ENCODE measurements at regions not wholly inside any gene's neighbourhood (a gene's known extent, or its start where the extent isn't known, plus 50 kb on each side); places are given as distances from the start of the nearest gene placed in this dataset.
"Not testable (repeated sequence)": the region's sequence is repeated elsewhere in the genome, so short reads cannot be mapped to it uniquely, and the experiment has no call there.

DNA sequence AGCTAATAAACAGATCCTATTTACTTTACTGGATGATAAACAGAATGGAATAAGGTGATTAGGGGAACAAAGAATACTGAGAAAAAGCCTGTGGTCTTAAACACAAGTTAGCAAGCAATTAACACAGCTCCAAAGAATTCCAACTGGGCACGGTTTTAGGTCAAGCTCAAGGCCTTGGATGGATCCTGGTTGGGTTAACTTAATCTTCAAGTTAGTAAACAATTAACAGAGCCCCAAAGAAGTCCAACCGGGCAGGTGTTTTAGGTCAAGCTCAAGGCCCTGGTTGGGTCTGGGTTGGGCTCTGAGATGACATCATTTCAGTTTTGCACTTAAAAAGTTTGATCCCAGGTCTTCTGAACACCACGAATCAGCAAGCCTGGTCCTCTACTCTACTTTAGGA, 1086.3 kb upstream of the TMPRSS15 start:
- Mint-ChIP-seq H3K36me3 (no peaks in the 10 kb centered on the region), H3K9me3 (no peaks in the 10 kb centered on the region), H3K4me3 (no peak overlapping the region), H3K4me1 (peaks cover 9% of the 10 kb centered on the region), H3K27me3 (ENCODE audit: low read depth) (no peaks in the 10 kb centered on the region), H3K27ac (no peak overlapping the region)
- TF ChIP-seq, protein P1, sequence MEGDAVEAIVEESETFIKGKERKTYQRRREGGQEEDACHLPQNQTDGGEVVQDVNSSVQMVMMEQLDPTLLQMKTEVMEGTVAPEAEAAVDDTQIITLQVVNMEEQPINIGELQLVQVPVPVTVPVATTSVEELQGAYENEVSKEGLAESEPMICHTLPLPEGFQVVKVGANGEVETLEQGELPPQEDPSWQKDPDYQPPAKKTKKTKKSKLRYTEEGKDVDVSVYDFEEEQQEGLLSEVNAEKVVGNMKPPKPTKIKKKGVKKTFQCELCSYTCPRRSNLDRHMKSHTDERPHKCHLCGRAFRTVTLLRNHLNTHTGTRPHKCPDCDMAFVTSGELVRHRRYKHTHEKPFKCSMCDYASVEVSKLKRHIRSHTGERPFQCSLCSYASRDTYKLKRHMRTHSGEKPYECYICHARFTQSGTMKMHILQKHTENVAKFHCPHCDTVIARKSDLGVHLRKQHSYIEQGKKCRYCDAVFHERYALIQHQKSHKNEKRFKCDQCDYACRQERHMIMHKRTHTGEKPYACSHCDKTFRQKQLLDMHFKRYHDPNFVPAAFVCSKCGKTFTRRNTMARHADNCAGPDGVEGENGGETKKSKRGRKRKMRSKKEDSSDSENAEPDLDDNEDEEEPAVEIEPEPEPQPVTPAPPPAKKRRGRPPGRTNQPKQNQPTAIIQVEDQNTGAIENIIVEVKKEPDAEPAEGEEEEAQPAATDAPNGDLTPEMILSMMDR (IDR thresholded peaks at IDR 0.05; ENCODE audit: unreplicated experiment): no peak
- no peak for DNase-seq (ENCODE audit: low spot score in 2 of 2, unreplicated experiment in 2 of 2)

DNA sequence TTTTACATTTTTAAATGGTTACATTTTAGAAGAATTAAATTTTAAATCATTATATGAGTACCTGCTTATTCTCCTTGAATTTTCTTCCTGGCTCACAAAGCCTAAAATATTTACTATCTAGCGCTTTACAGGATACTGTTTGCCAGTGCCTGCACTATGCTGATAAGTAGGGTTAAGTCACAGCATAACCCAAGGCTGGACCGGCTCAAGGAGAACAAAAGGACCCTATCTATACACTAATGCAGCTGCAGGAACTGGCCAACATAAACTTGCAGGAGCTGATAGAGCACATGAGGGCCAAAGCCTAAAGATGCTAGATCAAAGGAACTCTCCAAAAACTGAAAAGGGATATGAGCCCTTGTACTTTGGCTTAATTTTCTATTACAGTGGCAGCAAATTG, 1086.9 kb upstream of the TMPRSS15 start:
- H3K27me3 Mint-ChIP-seq (ENCODE audit: low read depth): no peaks in the 10 kb centered on the region
- TF ChIP-seq, protein P1 (IDR thresholded peaks at IDR 0.05; ENCODE audit: unreplicated experiment): no peak
- H3K4me3 Mint-ChIP-seq: no peak overlapping the region
- no peaks in the 10 kb centered on the region for H3K36me3 Mint-ChIP-seq
- H3K4me1 Mint-ChIP-seq: peaks cover 9% of the 10 kb centered on the region
- H3K27ac Mint-ChIP-seq: no peak overlapping the region
- no peak for DNase-seq (ENCODE audit: low spot score in 2 of 2, unreplicated experiment in 2 of 2)
- no peaks in the 10 kb centered on the region for H3K9me3 Mint-ChIP-seq

DNA sequence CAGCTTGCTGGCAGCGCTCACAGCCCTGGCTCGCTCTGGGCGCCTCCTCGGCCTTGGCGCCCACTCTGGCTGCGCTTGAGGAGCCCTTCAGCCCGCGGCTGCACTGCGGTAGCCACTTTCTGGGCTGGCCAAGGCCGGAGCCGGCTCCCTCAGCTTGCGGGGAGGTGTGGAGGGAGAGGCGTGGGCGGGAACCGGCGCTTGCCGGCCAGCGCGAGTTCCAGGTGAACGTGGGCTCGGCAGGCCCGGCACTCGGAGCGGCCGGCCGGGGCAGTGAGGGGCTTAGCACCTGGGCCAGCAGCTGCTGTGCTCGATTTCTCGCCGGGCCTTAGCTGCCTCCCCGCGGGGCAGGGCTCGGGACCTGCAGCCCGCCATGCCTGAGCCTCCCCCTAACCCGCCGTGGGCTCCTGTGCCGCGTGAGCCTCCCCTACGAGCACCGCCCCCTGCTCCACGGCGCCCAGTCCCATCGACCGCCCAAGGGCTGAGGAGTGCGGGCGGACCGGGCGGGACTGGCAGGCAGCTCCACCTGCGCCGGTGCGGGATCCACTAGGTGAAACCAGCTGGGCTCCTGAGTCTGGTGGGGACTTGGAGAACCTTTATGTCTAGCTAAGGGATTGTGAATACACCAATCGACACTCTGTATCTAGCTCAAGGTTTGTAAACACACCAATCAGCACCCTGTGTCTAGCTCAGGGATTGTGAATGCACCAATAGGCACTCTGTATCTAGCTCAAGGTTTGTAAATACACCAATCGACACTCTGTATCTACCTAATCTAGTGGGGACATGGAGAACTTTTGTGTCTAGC, 1090.1 kb upstream of the TMPRSS15 start:
- H3K27ac Mint-ChIP-seq; DNase-seq (ENCODE audit: low spot score in 2 of 2, unreplicated experiment in 2 of 2); H3K4me1 Mint-ChIP-seq; H3K4me3 Mint-ChIP-seq; H3K9me3 Mint-ChIP-seq; H3K27me3 Mint-ChIP-seq (ENCODE audit: low read depth); H3K36me3 Mint-ChIP-seq: not testable (repeated sequence)

DNA sequence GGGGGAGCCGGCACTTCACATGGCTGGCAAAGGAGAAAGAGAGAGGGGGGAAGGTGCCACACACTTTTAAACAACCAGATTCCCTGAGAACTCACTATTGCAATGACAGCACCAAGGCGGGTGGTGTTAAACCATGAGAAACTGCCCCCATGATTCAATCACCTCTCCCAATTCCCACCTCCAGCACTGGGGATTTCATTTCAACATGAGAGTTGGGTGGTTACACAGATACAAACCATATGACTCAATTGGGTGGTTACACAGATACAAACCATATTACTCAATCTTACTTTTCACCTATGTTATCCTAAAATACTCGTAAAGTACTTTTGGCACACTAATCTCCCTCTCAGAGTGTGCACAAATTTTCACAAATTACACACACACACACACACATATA, 1097.5 kb upstream of the TMPRSS15 start:
- TF ChIP-seq, protein P1 (IDR thresholded peaks at IDR 0.05; ENCODE audit: unreplicated experiment): no peak
- Mint-ChIP-seq H3K9me3 (peaks cover 26% of the 10 kb centered on the region), H3K27ac (no peak overlapping the region), H3K36me3 (no peaks in the 10 kb centered on the region), H3K4me3 (no peak overlapping the region), H3K4me1 (no peaks in the 10 kb centered on the region), H3K27me3 (ENCODE audit: low read depth) (no peaks in the 10 kb centered on the region)
- no peak for DNase-seq (ENCODE audit: low spot score in 2 of 2, unreplicated experiment in 2 of 2)

DNA sequence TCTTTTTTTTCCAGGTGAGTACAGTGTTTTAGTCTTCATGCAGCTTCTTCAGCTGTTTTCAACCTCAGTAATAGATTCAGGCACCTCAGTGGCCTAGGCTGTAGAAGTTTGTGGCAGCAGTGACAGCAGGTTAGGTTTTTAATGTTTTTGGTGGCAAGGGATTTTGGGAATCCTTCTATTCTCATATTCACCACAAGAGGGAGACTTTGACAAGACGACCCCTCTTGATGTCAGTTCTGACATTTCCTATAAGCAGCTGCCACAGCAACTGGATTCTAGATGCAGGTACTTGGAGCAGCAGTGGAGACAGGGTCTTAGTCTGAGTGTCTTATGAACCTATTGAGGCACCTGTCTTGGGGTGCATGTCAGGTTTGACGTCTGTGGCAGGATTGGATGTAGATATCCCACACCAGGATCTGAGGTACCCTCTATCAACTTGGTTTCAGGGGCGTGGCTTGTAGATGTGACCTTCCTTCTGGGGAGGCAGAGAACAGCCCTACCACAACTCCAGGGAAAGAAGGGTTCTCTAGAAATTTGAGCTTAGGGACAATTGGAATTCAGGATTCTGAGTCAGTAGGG, 1104.2 kb upstream of the TMPRSS15 start:
- Mint-ChIP-seq H3K4me1 (no peaks in the 10 kb centered on the region), H3K27me3 (ENCODE audit: low read depth) (no peaks in the 10 kb centered on the region), H3K36me3 (no peaks in the 10 kb centered on the region), H3K27ac (no peak overlapping the region), H3K9me3 (peaks cover 32% of the 10 kb centered on the region), H3K4me3 (no peak overlapping the region)
- DNase-seq (ENCODE audit: low spot score in 2 of 2, unreplicated experiment in 2 of 2): no peak
- TF ChIP-seq, protein P1 (IDR thresholded peaks at IDR 0.05; ENCODE audit: unreplicated experiment): peak; percentile 52

DNA sequence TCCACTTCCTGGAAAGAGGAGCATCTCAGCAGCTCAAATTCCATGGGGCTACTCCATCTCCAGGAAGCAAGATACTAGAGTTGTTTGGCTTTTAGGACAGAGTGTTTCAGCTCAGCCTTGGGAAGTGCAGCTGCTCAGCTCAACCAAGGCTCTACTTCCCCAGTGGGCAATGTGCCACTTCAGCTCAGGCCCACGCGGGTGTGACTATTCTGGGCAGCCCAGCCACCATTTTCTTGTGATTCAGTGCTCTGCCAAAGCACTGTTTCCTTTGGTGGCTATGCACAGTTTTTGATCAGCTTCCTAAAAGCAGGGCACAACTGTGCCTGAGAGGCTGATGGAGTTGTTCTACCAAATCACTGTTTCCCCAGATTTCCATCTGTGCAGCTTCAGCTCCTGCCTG, 1104.9 kb upstream of the TMPRSS15 start:
- H3K27me3 Mint-ChIP-seq (ENCODE audit: low read depth): no peaks in the 10 kb centered on the region
- no peak overlapping the region for H3K4me3 Mint-ChIP-seq
- DNase-seq (ENCODE audit: low spot score in 2 of 2, unreplicated experiment in 2 of 2): no peak
- peaks cover 26% of the 10 kb centered on the region for H3K9me3 Mint-ChIP-seq
- TF ChIP-seq, protein P1 (IDR thresholded peaks at IDR 0.05; ENCODE audit: unreplicated experiment): no peak
- no peaks in the 10 kb centered on the region for H3K36me3 Mint-ChIP-seq
- no peaks in the 10 kb centered on the region for H3K4me1 Mint-ChIP-seq
- no peak overlapping the region for H3K27ac Mint-ChIP-seq

All from mesothelial cell of epicardium (in vitro differentiated cells).